Karpas-422 (cell line): ENCODE measurements at regions not wholly inside any gene's neighbourhood (a gene's known extent, or its start where the extent isn't known, plus 50 kb on each side); places are given as distances from the start of the nearest gene placed in this dataset.

Experiments
- DNase-seq: peaks from one replicate; pipeline ENCODE4 v3.0.0-alpha.2; 2015
- H2AFZ ChIP-seq: fragments of 200-600 bp; sonication (generic); 2 replicates; pipeline ENCODE4 v1.6.1; 2014; ENCODE audit warnings: antibody characterized with exemption, low read length, mixed read lengths
- H3K27ac ChIP-seq: fragments of 200-600 bp; sonication (generic); 2 replicates; pipeline ENCODE4 v1.5.1; 2014; ENCODE audit warnings: mild to moderate bottlenecking, low read length, moderate library complexity
- H3K27me3 ChIP-seq: fragments of 200-600 bp; sonication (generic); 2 replicates; pipeline ENCODE4 v1.6.1; 2014; ENCODE audit warnings: low read length, mixed read lengths
- H3K36me3 ChIP-seq: fragments of 200-600 bp; sonication (generic); 2 replicates; pipeline ENCODE4 v1.6.1; 2014; ENCODE audit warnings: low read length, mixed read lengths; ENCODE audit not compliant: insufficient read depth
- H3K4me1 ChIP-seq: fragments of 200-600 bp; sonication (generic); 2 replicates; pipeline ENCODE4 v1.6.1; 2014; ENCODE audit warnings: mild to moderate bottlenecking, low read length, mixed read lengths
- H3K4me2 ChIP-seq: fragments of 200-600 bp; sonication (generic); 2 replicates; pipeline ENCODE4 v1.6.1; 2014; ENCODE audit warnings: low read length, low read depth, mild to moderate bottlenecking; ENCODE audit not compliant: poor library complexity, severe bottlenecking
- H3K4me3 ChIP-seq: fragments of 200-600 bp; sonication (generic); 2 replicates; pipeline ENCODE4 v1.5.1; 2014; ENCODE audit warnings: mild to moderate bottlenecking, antibody characterized with exemption, low read length, mixed read lengths
- H3K79me2 ChIP-seq: fragments of 200-600 bp; sonication (generic); 2 replicates; pipeline ENCODE4 v1.6.1; 2014; ENCODE audit warnings: mild to moderate bottlenecking, low read length, mixed read lengths
- H3K9ac ChIP-seq: fragments of 200-600 bp; sonication (generic); 2 replicates; pipeline ENCODE4 v1.6.0; 2014; ENCODE audit warnings: low read length
- H3K9me2 ChIP-seq: fragments of 200-600 bp; sonication (generic), shearing (Covaris generic); replicated peaks from 2 replicates; pipeline ENCODE4 v1.6.0; 2014; ENCODE audit warnings: mild to moderate bottlenecking, low read length, moderate library complexity; ENCODE audit not compliant: insufficient read depth
- H3K9me3 ChIP-seq: fragments of 300-700, 200-600 bp; sonication (generic); 2 replicates; pipeline ENCODE4 v1.6.1; 2014; ENCODE audit warnings: low read length, mixed read lengths
- H4K20me1 ChIP-seq: fragments of 200-600 bp; sonication (generic); 2 replicates; pipeline ENCODE4 v1.6.1; 2014; ENCODE audit warnings: mild to moderate bottlenecking, antibody characterized with exemption, low read length, low read depth; ENCODE audit not compliant: insufficient read depth

DNA sequence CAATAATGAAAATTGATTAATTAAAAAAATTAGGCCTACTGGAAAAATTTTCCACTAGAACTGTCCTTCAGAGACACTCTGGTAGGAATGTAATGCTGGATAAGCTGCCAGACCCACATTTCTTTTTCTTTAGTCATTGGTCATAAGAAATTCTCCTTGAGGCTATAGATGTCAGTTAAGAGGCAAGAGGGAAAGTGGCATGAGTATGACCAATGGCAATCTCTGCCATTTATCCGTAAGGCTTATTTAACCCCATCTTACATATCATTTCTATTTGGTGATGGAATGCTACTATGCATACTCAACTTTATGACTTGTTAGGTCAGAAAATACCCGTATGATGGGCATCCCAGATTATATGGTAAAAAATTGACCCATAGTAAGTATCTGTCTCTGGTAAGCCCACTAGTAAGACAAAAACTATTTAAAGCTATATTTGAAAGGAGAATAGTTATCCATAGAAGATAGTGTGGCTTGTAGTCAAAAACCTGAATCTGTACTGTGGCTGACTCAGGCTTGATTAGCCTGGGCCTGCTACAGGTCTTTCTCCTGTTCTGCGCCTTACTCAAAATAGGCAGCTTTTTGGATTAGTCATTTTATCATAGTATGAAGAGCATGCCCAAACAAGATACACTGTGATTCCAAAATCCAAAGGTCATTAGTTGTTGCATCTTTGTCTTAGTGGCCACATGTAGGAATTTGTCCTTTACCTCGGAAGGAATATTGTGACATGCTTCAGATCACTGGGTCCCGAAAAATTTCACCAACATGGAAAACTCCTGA is 314.7 kb downstream of the PYDC2 start:
- no peak overlapping the region for H3K4me2 ChIP-seq
- H2AFZ ChIP-seq = no peak overlapping the region
- DNase-seq = no peak

GRCh38 chr3:191781044-191781443 is 320.1 kb downstream of the PYDC2 start:
- Histone ChIP-seq H3K4me3 (no peak overlapping the region), H3K36me3 (no peaks in the 10 kb centered on the region), H2AFZ (no peak overlapping the region), H3K4me1 (no peaks in the 10 kb centered on the region), H3K4me2 (no peak overlapping the region), H3K27ac (no peak overlapping the region), H3K79me2 (no peaks in the 10 kb centered on the region), H3K9me3 (peaks cover 14% of the 10 kb centered on the region), H3K27me3 (no peaks in the 10 kb centered on the region), H3K9me2 (no peaks in the 10 kb centered on the region), H4K20me1 (no peaks in the 10 kb centered on the region), H3K9ac (no peak overlapping the region)
- DNase-seq = no peak

More for the DNA sequence above, 314.7 kb downstream of the PYDC2 start:
- Histone ChIP-seq H3K36me3 (no peaks in the 10 kb centered on the region), H3K9ac (no peak overlapping the region), H3K27me3 (no peaks in the 10 kb centered on the region), H3K9me2 (no peaks in the 10 kb centered on the region), H3K9me3 (peaks cover 20% of the 10 kb centered on the region), H3K79me2 (no peaks in the 10 kb centered on the region), H3K4me3 (no peak overlapping the region), H3K4me1 (no peaks in the 10 kb centered on the region), H3K27ac (no peak overlapping the region), H4K20me1 (no peaks in the 10 kb centered on the region)

DNA sequence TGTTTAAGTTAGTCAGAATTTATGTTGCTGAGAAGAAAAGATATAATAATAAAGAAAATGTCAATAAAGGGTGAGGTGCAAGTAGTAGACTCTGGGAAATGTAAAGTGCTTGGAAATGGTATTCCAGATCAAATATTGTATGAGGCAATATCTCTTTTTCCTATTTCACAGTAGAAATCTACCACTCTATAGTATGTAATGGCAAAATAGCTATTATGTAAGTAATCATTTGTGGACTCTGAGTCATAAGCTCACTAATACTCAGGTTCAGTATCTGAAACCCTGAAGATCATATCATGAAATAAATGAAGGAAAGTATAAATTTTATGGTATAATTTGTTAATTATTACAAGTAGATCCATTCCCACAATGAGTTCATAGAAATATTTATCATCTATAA is 322.1 kb downstream of the PYDC2 start:
- no peaks in the 10 kb centered on the region for H3K9me2 ChIP-seq
- H3K4me2 ChIP-seq = no peak overlapping the region
- H3K9ac ChIP-seq = no peak overlapping the region
- H3K79me2 ChIP-seq = no peaks in the 10 kb centered on the region
- no peak overlapping the region for H3K4me3 ChIP-seq
- H3K27ac ChIP-seq = no peak overlapping the region
- no peaks in the 10 kb centered on the region for H4K20me1 ChIP-seq
- no peaks in the 10 kb centered on the region for H3K36me3 ChIP-seq
- H3K4me1 ChIP-seq = no peaks in the 10 kb centered on the region
- H3K27me3 ChIP-seq = no peaks in the 10 kb centered on the region
- no peak for DNase-seq
- no peaks in the 10 kb centered on the region for H3K9me3 ChIP-seq
- no peak overlapping the region for H2AFZ ChIP-seq

GRCh38 chr3:191790934-191791333 is 330.0 kb downstream of the PYDC2 start:
- no peak for DNase-seq
- no peaks in the 10 kb centered on the region for H3K36me3 ChIP-seq
- no peak overlapping the region for H3K4me3 ChIP-seq
- H3K9me3 ChIP-seq = peaks cover 15% of the 10 kb centered on the region
- H4K20me1 ChIP-seq = no peaks in the 10 kb centered on the region
- H3K27ac ChIP-seq = no peak overlapping the region
- no peaks in the 10 kb centered on the region for H3K4me1 ChIP-seq
- no peaks in the 10 kb centered on the region for H3K27me3 ChIP-seq
- no peak overlapping the region for H3K4me2 ChIP-seq
- H3K79me2 ChIP-seq = no peaks in the 10 kb centered on the region
- no peak overlapping the region for H2AFZ ChIP-seq
- no peak overlapping the region for H3K9ac ChIP-seq
- H3K9me2 ChIP-seq = no peaks in the 10 kb centered on the region

- Histone ChIP-seq H3K79me2 (no peaks in the 10 kb centered on the region), H3K9ac (no peak overlapping the region), H3K27me3 (no peaks in the 10 kb centered on the region), H3K36me3 (no peaks in the 10 kb centered on the region), H3K4me3 (no peak overlapping the region), H3K9me3 (peaks cover 15% of the 10 kb centered on the region), H2AFZ (no peak overlapping the region), H3K4me2 (no peak overlapping the region), H3K4me1 (no peaks in the 10 kb centered on the region), H4K20me1 (no peaks in the 10 kb centered on the region), H3K27ac (no peak overlapping the region), H3K9me2 (no peaks in the 10 kb centered on the region)
- no peak for DNase-seq
Observed at GRCh38 chr3:191792580-191792979, 331.6 kb downstream of the PYDC2 start.

GRCh38 chr3:191795196-191795595 is 334.2 kb downstream of the PYDC2 start:
- Histone ChIP-seq H3K27ac (no peak overlapping the region), H3K9me2 (no peaks in the 10 kb centered on the region), H3K27me3 (no peaks in the 10 kb centered on the region), H3K9ac (no peak overlapping the region), H4K20me1 (no peaks in the 10 kb centered on the region), H3K79me2 (no peaks in the 10 kb centered on the region), H2AFZ (no peak overlapping the region), H3K4me2 (no peak overlapping the region), H3K9me3 (peaks cover 13% of the 10 kb centered on the region), H3K4me3 (no peak overlapping the region), H3K4me1 (no peaks in the 10 kb centered on the region), H3K36me3 (no peaks in the 10 kb centered on the region)
- no peak for DNase-seq

- no peaks in the 10 kb centered on the region for H3K9me2 ChIP-seq
- H3K4me3 ChIP-seq = no peak overlapping the region
- H3K27me3 ChIP-seq = no peaks in the 10 kb centered on the region
Observed at GRCh38 chr3:191797271-191797670, 336.3 kb downstream of the PYDC2 start.

DNA sequence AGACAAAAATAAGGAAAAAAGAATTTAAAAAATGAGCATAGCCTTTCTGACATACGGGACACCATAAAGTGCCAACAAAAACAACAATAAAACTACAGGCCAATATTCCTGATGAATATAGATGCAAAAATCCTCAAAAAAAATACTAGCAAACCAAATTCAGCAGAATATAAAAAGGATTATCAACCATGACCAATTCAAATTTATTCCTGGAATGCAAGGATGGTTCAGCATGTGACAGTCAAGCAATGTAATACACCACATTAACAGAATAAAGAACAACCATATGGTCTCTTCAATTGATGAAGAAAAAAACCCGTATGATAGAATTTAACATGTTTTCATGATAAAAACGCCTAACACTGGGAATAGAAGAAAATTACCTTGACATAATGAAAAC is 341.7 kb downstream of the PYDC2 start:
- H3K36me3 ChIP-seq = no peaks in the 10 kb centered on the region
- no peak overlapping the region for H2AFZ ChIP-seq
- H3K9me2 ChIP-seq = no peaks in the 10 kb centered on the region
- H3K79me2 ChIP-seq = no peaks in the 10 kb centered on the region
- no peak for DNase-seq
- H3K4me2 ChIP-seq = no peak overlapping the region
- no peaks in the 10 kb centered on the region for H4K20me1 ChIP-seq
- H3K9me3 ChIP-seq = peaks cover 32% of the 10 kb centered on the region
- no peak overlapping the region for H3K4me3 ChIP-seq
- no peaks in the 10 kb centered on the region for H3K27me3 ChIP-seq
- no peak overlapping the region for H3K27ac ChIP-seq
- no peaks in the 10 kb centered on the region for H3K4me1 ChIP-seq
- no peak overlapping the region for H3K9ac ChIP-seq

More at GRCh38 chr3:191797271-191797670, 336.3 kb downstream of the PYDC2 start:
- H3K9ac ChIP-seq = no peak overlapping the region
- no peaks in the 10 kb centered on the region for H3K4me1 ChIP-seq
- H3K27ac ChIP-seq = no peak overlapping the region
- H3K9me3 ChIP-seq = peaks cover 18% of the 10 kb centered on the region
- no peak overlapping the region for H2AFZ ChIP-seq
- no peaks in the 10 kb centered on the region for H4K20me1 ChIP-seq
- H3K36me3 ChIP-seq = no peaks in the 10 kb centered on the region
- no peak overlapping the region for H3K4me2 ChIP-seq
- no peak for DNase-seq
- H3K79me2 ChIP-seq = no peaks in the 10 kb centered on the region
